Endothelial cell of umbilical vein (primary cell): ENCODE measurements at regions not wholly inside any gene's neighbourhood (a gene's known extent, or its start where the extent isn't known, plus 50 kb on each side); places are given as distances from the start of the nearest gene placed in this dataset.

Experiments used
- BruUV-seq: library from RNA; stranded (reverse); fragments of 400-500 nt; replicated peaks from 2 replicates; lab custom pipeline; 2021; lab: Mats Ljungman, UMichigan
- CTCF ChIA-PET: fragments of 300-600, 350-600 bp; sonication (Branson Sonifier 250); formaldehyde crosslinking; loops from one replicate; lab custom pipeline; 2021; ENCODE audit warnings: antibody characterized with exemption, inconsistent platforms; lab: Charles Lee
- POLR2A ChIA-PET: fragments of 300-600, 350-600 bp; sonication (Branson Sonifier 250); formaldehyde crosslinking; loops from one replicate; lab custom pipeline; 2021; ENCODE audit warnings: antibody characterized with exemption, inconsistent platforms; lab: Charles Lee
- DNase-seq: peaks from one replicate; pipeline ENCODE4 v3.0.0-alpha.2; 2011; ENCODE audit warnings: low read depth, low spot score
- FAIRE-seq: peaks from 2 replicates; lab custom pipeline; 2011; peaks lifted over from hg19 to GRCh38; lab: Jason Lieb, UNC
- H2AFZ ChIP-seq: 2 replicates; pipeline ENCODE4 v1.6.0; 2012; ENCODE audit warnings: low read depth, low read length, control low read depth, inconsistent platforms
- H3K27ac ChIP-seq: 2 replicates; pipeline ENCODE4 v1.5.1; 2011; ENCODE audit warnings: low read depth, mild to moderate bottlenecking, control low read depth, low read length, moderate library complexity; ENCODE audit not compliant: insufficient read depth
- H3K27me3 ChIP-seq, 2 experiments: 2 replicates each; pipeline versions ENCODE4 v1.6.0 to v1.6.1; 2011; ENCODE audit warnings: low read length in 2 of 2, mixed read lengths in 1 of 2; ENCODE audit not compliant: control insufficient read depth in 2 of 2, insufficient read depth in 2 of 2
- H3K36me3 ChIP-seq, 2 experiments: 2 replicates in 1 of 2; 3 replicates in 1 of 2; pipeline ENCODE4 v1.5.1; 2011; ENCODE audit warnings: low read length in 2 of 2, mild to moderate bottlenecking in 1 of 2, moderate library complexity in 1 of 2; ENCODE audit not compliant: control insufficient read depth in 2 of 2, insufficient read depth in 2 of 2; ENCODE audit errors: extremely low read depth in 1 of 2
- H3K4me1 ChIP-seq: 3 replicates; pipeline ENCODE4 v1.5.1; 2011; ENCODE audit warnings: mild to moderate bottlenecking, low read length; ENCODE audit not compliant: control insufficient read depth, insufficient read depth; ENCODE audit errors: extremely low read depth
- H3K4me2 ChIP-seq: 2 replicates; pipeline ENCODE4 v1.6.1; 2011; ENCODE audit warnings: low read length, control low read depth, mixed read lengths; ENCODE audit not compliant: insufficient read depth
- H3K4me3 ChIP-seq, 3 experiments: fragments of 200-600 bp in 1 of 3; sonication (generic), shearing (Covaris generic) in 1 of 3; replicated peaks in 1 of 3; 2 replicates each; pipeline ENCODE4 v1.5.1; 2011 to 2016; ENCODE audit warnings: control low read depth in 3 of 3, low read length in 3 of 3, mild to moderate bottlenecking in 2 of 3, inconsistent platforms in 1 of 3, low read depth in 1 of 3, moderate library complexity in 1 of 3; ENCODE audit not compliant: insufficient read depth in 1 of 3
- H3K79me2 ChIP-seq: 2 replicates; pipeline ENCODE4 v1.6.0; 2012; ENCODE audit warnings: low read length, inconsistent platforms; ENCODE audit not compliant: control insufficient read depth, insufficient read depth
- H3K9ac ChIP-seq: replicated peaks from 2 replicates; pipeline ENCODE3; 2011; ENCODE audit warnings: low read length, control low read depth; ENCODE audit not compliant: insufficient read depth; ENCODE audit errors: extremely low read depth
- H3K9me1 ChIP-seq: replicated peaks from 3 replicates; pipeline ENCODE4 v1.6.0; 2011; ENCODE audit warnings: mild to moderate bottlenecking, low read length; ENCODE audit not compliant: control insufficient read depth, insufficient read depth; ENCODE audit errors: extremely low read depth
- H3K9me3 ChIP-seq: replicated peaks from 2 replicates; pipeline ENCODE4 v1.5.1; 2012; ENCODE audit warnings: low read length, inconsistent platforms; ENCODE audit not compliant: control insufficient read depth, insufficient read depth
- H4K20me1 ChIP-seq: replicated peaks from 2 replicates; pipeline ENCODE3; 2011; ENCODE audit warnings: mild to moderate bottlenecking, low read length; ENCODE audit not compliant: control insufficient read depth, insufficient read depth; ENCODE audit errors: extremely low read depth
- CTCF ChIP-seq, 2 donors: IDR thresholded peaks; 1 replicate in 1 of 2; 2 replicates in 1 of 2; pipeline ENCODE4 v1.5.1; 2011; ENCODE audit warnings: low read length in 2 of 2, mild to moderate bottlenecking in 2 of 2, moderate library complexity in 2 of 2, control low read depth in 1 of 2, inconsistent platforms in 1 of 2, low read depth in 1 of 2; ENCODE audit not compliant: insufficient read depth in 1 of 2; ENCODE audit errors: extremely low read depth in 1 of 2
- EZH2 ChIP-seq: IDR thresholded peaks from 2 replicates; pipeline ENCODE4 v1.6.1; 2012; ENCODE audit warnings: borderline replicate concordance, low read depth, mild to moderate bottlenecking, moderate library complexity, low read length, inconsistent platforms; ENCODE audit not compliant: severe bottlenecking
- FOS ChIP-seq: IDR thresholded peaks from 2 replicates; pipeline ENCODE4 v1.6.1; 2011; ENCODE audit warnings: mild to moderate bottlenecking, low read length, moderate library complexity, borderline replicate concordance; ENCODE audit not compliant: insufficient read depth
- GATA2 ChIP-seq: IDR thresholded peaks from 2 replicates; pipeline ENCODE4 v1.7.0; 2011; ENCODE audit warnings: low read depth, mild to moderate bottlenecking, moderate library complexity, mixed read lengths, low read length; ENCODE audit not compliant: insufficient read length, insufficient read depth
- JUN ChIP-seq: IDR thresholded peaks from 2 replicates; pipeline ENCODE4 v1.6.1; 2011; ENCODE audit warnings: borderline replicate concordance, low read depth; ENCODE audit not compliant: insufficient read length, insufficient read depth
- MAX ChIP-seq: IDR thresholded peaks from 2 replicates; pipeline ENCODE4 v1.6.1; 2011; ENCODE audit not compliant: insufficient read depth, insufficient read length
- MYC ChIP-seq: IDR thresholded peaks from one replicate; pipeline ENCODE4 v1.6.1; 2011; ENCODE audit warnings: mild to moderate bottlenecking, low read depth, low read length
- POLR2A ChIP-seq: IDR thresholded peaks from 2 replicates; pipeline ENCODE4 v1.6.1; 2012; ENCODE audit warnings: low read depth, mild to moderate bottlenecking, control low read depth, low read length
- POLR2AphosphoS5 ChIP-seq: IDR thresholded peaks from 2 replicates; pipeline ENCODE4 v1.6.1; 2012; ENCODE audit warnings: low read depth, mild to moderate bottlenecking, control low read depth, low read length, moderate library complexity; ENCODE audit not compliant: insufficient read depth
- dilution Hi-C: fragments of 300-500 bp; cut with MboI; formaldehyde crosslinking; loops from one replicate; pipeline ENCODE4 v1.15.0; 2019; ENCODE audit warnings: low sequenced_read_pairs; ENCODE audit not compliant: extremely low pct_ligation_motif_present
- intact Hi-C: fragments of 100-400 bp; cut with micrococcal nuclease; formaldehyde crosslinking; loops from one replicate; pipeline ENCODE4 v1.10.0; 2022

- Histone ChIP-seq H3K9ac (no peak overlapping the region), H2AFZ (no peak overlapping the region), H3K79me2 (no peaks in the 10 kb centered on the region), H3K4me2 (no peak overlapping the region), H3K9me1 (no peaks in the 10 kb centered on the region), H3K4me3 (no peak overlapping the region), H3K27ac (no peak overlapping the region), H4K20me1 (no peaks in the 10 kb centered on the region), H3K36me3 (no peaks in the 10 kb centered on the region), H3K4me1 (no peaks in the 10 kb centered on the region), H3K27me3 (peaks cover 0 to 2% of the 10 kb centered on the region in 2 experiments), H3K9me3 (no peaks in the 10 kb centered on the region)
- dilution Hi-C loops (no loop called here), intact Hi-C loops (loop anchor here (5.0 kb wide), 2 partner anchors 567 to 873 kb away; no protein-coding TSS in a partner anchor)
- ChIA-PET CTCF (no interaction called here), POLR2A (no interaction called here)
- BruUV-seq: no TSS peak
- no peak for TF ChIP-seq FOS
- no peak for TF ChIP-seq GATA2
- TF ChIP-seq JUN: no peak
- TF ChIP-seq POLR2A: no peak
- FAIRE-seq (no peak), DNase-seq (no peak)
These were observed 204.7 kb upstream of the RFX3 start for GRCh38 chr9:3730511-3730922.

- H3K9me1 ChIP-seq: no peaks in the 10 kb centered on the region
- no peak for FAIRE-seq
- dilution Hi-C loops (no loop called here), intact Hi-C loops (no loop called here)
- H3K27ac ChIP-seq: no peak overlapping the region
- no peak overlapping the region for H3K4me3 ChIP-seq
- H3K9me3 ChIP-seq: no peaks in the 10 kb centered on the region
- no peaks in the 10 kb centered on the region for H3K4me1 ChIP-seq
- H2AFZ ChIP-seq: no peak overlapping the region
- H3K9ac ChIP-seq: no peak overlapping the region
- CTCF ChIA-PET: interaction anchor here (1.1 to 2.9 kb wide), 2 partner anchors 254 to 578 kb away, joined by 3 to 8 read pairs; no protein-coding TSS in a partner anchor
- no peaks in the 10 kb centered on the region for H3K79me2 ChIP-seq
- BruUV-seq: no TSS peak
- no peaks in the 10 kb centered on the region for H3K27me3 ChIP-seq
- TF ChIP-seq JUN (no peak), GATA2 (no peak), FOS (no peak), MYC (no peak), CTCF (IDR thresholded peaks at IDR 0.05; ENCODE audit: extremely low read depth in 1 of 2, insufficient read depth in 1 of 2, low read depth in 1 of 2, low read length in 2 of 2) (no peak), EZH2 (no peak), POLR2AphosphoS5 (no peak), POLR2A (no peak), MAX (no peak)
- H3K4me2 ChIP-seq: no peak overlapping the region
- POLR2A ChIA-PET: no interaction called here
- no peak for DNase-seq
- no peaks in the 10 kb centered on the region for H4K20me1 ChIP-seq
- no peaks in the 10 kb centered on the region for H3K36me3 ChIP-seq
These were observed 195.3 kb upstream of the RFX3 start for GRCh38 chr9:3721096-3721495.
